Glomerular endothelial cell (primary cell): ENCODE measurements at regions not wholly inside any gene's neighbourhood (a gene's known extent, or its start where the extent isn't known, plus 50 kb on each side); places are given as distances from the start of the nearest gene placed in this dataset.

Experiments
- DNase-seq: peaks from one replicate; pipeline ENCODE4 v3.0.0-alpha.2; 2011; ENCODE audit warnings: low read depth, low spot score; ENCODE audit errors: extremely low read depth

DNA sequence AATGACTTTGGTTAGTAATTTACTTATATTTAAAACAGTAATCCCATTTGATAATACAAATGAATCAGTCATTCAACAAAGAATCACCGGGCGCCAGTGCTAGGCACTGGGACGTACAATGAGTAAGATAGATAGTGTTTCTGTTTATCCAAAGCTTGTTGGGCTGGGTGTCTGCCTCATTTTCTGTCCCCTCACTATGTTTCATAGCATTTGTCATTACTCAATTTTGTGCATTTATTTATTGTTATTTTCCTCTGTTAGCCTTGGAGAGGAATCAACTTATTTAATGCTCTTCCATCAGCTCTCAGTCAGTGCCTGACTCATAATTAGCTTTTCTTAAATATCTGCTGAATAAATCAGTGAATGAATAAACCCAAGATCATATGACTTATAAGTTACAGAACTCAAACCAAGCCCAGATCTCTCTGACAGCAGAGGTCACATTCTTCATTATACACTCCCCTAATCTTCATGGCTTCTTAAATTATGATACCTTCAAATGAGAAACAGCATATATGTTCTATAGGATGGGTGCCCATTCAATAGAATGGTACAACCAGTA is 86.2 kb downstream of the TSPAN8 start:
- no peak for DNase-seq

GRCh38 chr12:71070416-71071128 is 87.2 kb downstream of the TSPAN8 start:
- DNase-seq, result no peak

DNA sequence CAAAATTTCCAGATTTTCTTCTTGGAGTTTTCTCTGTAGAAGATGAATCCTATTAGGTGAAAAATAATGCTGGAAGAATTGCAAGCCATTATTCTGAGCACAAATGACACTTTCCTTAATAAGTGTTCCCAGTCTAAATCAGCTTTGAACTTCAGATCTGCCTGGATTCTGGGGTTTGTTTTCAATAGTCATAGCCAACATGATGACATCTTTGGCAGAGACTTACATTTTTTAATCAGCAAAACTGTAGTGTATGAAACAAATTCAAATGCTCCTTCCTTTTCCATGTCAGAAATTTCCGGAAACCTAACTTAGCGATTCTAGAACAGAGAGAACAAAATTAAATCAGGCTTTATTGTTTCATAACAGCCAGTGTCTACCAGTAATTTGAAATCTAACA is 88.5 kb downstream of the TSPAN8 start:
- no peak for DNase-seq

DNA sequence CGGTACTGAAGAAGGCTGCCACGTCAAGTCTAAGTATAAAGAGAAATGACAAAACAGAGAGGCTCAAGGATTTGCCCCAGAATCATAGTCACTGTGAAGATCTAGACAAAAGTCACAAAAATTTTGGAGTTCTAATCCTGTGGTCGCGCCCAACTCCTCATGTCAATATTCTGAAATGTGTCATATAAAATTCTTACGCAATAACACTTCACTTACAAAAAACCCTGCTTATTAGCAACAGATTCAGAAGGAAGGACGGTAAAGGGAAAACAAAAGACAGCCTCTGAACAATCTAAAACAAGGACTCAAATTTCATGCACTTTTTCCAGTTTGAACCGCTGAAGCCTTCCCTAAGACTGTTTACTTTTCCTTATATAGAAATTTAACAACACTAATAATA is 94.7 kb downstream of the TSPAN8 start:
- DNase-seq, result no peak

- no peak for DNase-seq
Measured at GRCh38 chr12:71061451-71061850, 96.3 kb downstream of the TSPAN8 start.

DNA sequence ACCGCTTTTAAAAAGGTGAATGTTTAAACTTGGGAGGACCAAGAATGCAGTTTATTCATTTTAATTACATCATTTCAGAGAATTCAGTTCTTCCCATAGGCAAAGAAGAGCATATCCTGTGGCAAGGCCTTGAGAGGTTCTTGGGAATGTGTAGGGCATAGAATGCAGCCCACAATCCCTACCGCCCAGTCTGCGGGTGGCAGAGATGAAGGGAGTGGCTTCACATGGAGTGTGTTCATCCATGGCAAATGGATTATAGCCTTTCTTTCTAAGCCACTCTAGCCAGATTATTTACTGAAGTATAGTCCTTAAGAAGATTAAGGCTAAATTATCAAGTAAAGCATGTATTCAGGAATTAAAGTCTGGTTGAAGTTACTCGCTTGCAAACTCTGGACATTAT is 97.4 kb downstream of the TSPAN8 start:
- DNase-seq, result no peak

- DNase-seq, result no peak
Measured at GRCh38 chr12:71057330-71057729, 100.5 kb downstream of the TSPAN8 start.

DNA sequence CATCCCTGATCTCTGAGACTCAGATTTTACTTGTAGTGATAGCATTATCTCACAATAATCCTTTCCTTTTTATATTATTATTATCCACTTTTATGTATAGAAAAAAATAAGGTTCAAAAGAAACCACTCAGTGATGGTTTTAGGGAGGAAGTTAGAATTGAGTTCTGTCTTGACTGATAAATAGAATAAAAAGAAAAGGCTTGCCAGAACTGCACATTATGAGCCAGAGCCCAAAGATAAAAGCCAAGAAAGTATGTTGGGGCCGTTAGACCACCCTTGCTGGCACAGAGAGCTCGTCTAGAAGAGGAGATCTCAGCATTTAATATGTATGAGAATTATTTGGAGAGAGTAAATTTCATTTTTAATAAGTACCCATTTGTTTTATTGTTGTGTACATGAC is 103.2 kb downstream of the TSPAN8 start:
- DNase-seq, result no peak

- no peak for DNase-seq
Measured at GRCh38 chr12:71046215-71046614, 111.6 kb downstream of the TSPAN8 start.

DNA sequence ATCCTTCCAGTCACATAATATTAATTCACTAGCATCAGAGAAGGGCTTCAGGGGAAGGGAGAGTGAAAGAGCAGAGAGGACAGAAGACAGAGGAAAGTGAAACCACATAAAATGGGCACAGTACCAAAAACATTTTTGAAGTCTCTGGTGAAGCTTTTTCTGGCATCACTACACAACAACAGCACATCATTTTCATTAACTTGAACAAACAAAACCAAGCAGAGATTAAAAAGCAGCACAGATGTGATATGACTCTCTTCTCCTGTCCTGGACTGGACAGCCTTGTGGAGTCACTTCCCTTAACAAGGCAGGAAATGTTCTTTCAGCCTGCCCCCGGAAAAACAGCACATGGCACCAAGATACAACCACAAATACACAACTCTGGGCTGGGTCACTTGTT is 112.0 kb downstream of the TSPAN8 start:
- DNase-seq, result no peak

GRCh38 chr12:71041476-71041875 is 116.3 kb downstream of the TSPAN8 start:
- no peak for DNase-seq

GRCh38 chr12:71038960-71039359 is 118.4 kb upstream of the PTPRR start:
- DNase-seq, result no peak

DNA sequence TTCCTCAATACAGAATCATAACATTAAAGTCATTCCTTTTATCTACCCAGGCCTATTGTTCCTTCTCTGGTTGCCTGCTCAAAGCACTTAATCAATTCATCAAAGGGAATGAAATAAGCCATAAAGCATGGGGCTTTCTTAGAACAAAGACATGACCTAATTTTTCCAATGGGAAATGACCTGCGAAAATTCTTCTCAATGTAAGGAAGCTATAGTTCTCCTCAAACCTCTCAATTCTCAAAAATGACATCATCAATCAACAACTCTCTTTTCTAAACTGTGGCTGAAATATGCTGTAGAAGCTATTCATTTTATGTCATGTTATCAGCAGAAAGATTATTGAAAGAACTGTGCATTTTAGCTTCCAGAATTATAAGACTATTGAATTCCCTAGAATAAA is 116.0 kb upstream of the PTPRR start:
- no peak for DNase-seq

DNA sequence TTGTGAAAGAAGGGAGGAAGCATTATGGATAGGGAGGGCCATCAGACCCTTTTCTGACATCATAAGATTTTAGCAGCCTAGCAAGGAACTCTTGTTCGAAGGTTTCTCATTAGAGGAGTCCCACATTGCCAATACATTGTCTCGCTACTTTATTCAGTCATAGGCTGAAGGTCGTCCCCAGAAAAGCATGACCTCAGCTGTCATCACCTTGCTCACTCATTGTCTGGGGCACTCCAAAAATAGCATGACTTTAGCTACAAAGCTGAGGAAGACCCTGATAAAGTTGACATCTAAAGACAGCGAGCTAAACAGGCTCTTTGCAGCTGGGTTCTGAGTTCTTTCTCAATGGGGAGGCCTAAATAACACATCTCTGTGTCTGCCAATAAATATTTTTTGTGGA is 112.4 kb upstream of the PTPRR start:
- DNase-seq, result no peak

GRCh38 chr12:71029302-71029701 is 108.8 kb upstream of the PTPRR start:
- no peak for DNase-seq

DNA sequence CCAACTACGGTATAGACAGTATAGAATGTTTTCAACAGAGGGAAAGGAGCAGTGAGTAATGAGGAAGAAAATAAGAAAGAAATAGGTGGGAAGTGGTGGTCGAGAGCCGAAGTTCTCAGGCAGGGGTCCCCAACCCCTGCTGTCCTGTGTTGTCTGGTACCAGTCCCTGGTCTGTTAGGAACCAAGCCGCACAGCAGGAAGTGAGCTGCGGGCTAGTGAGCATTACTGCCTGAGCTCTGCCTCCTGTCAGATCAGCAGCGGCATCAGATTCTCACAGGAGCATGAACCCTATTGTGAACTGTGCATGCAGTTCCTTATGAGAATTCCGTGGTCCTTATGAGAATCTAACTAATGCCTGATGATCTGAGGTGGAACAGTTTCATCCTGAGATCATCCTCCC is 107.3 kb upstream of the PTPRR start:
- DNase-seq, result no peak

GRCh38 chr12:71024827-71025226 is 104.3 kb upstream of the PTPRR start:
- no peak for DNase-seq

GRCh38 chr12:71024281-71024680 is 103.7 kb upstream of the PTPRR start:
- no peak for DNase-seq

DNA sequence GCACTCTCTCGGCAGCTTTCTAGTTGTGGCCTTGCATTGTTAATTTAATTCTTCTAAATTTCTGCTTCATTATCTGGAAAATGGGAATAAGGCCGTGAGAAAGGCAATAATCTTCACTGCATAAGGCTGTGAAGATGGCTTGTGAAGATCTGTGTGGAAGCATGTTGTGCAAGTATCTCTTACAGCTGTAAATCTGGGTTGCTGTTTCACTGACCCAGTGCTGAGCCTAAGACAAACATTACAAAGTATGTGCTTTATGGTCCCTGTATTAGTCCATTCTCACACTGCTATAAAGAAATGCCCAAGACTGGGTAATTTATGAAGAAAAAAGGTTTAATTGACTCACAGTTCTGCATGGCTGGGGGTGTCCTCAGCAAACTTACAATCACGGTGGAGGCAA is 101.0 kb upstream of the PTPRR start:
- DNase-seq, result no peak

DNA sequence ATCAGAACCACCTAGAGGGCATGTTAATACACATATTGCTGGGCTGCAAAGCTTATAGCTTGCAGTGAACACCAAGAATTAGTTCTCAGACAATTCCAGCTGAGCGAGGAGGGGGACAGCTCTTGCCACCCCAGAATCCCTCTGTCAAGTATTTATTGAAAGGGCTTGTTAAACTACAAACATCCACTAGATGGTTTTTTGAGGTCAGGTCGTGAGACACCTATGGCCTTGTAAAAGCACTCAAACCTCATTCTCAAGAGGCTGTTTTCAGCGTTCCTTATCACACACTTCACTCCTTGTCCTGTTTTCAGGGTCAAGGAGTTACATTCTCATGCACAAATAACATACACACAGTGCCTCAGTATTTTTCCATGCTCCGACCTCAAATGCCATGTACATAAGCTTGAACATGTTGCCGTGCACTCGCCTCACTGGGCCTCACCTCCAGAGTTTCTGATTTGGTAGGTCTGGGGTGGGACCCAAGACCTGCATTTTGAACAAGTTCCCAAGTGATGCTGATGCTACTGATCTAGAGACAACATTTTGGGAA is 98.8 kb upstream of the PTPRR start:
- no peak for DNase-seq

DNA sequence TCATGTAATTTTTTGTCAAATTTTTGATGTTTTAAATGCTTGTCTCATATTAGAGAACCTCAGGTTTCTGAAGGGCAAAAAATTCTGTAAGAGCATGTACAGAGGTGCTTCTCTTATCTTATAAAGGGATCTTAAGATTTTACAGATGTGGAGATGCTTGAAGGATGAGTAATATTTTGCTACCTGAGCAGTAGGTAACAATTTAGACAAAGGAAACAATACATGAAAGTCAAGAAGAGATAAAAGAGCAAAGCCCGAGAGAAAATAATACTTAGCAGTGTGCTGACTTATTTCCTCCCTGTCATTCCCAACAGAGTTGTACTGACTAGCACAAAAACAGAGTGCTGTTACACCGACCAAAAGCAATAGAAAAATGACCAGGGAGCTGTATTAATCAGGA is 98.1 kb upstream of the PTPRR start:
- no peak for DNase-seq

DNA sequence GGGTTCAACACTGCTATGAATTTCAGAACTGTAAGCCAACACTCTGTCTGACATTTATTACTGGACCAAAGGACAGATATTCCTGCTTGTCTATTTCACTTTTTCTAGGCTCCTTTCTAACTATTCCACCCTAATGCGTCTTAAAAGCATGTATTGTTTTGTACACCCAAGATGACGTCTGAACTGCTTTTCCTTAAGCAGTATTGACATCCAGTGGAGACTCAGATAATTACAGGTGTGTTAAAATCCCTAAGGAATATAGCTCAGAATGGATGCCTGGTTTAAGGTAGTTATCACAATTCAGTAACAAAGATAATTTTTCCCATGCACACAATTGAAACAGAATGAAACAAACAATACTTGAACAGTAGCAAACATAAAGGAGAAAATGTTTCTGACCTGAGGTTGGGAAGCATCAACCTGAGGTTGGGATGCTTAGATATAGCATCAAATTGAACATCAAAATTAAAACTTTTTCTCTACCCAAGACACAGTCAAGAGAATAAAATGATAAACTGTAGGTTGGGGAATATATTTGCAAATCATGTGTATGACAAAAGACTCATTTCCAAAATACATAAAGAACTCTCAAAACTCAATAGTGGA is 93.7 kb upstream of the PTPRR start:
- peak; percentile 2 for DNase-seq
